SW 1271 (cell line): ENCODE measurements at regions not wholly inside any gene's neighbourhood (a gene's known extent, or its start where the extent isn't known, plus 50 kb on each side); places are given as distances from the start of the nearest gene placed in this dataset.
"Not testable (repeated sequence)": the region's sequence is repeated elsewhere in the genome, so short reads cannot be mapped to it uniquely, and the experiment has no call there.

Experiments used
- DNase-seq, 2 experiments: peaks; one replicate each; lab custom pipeline; 2025; lab: John Stamatoyannopoulos, UW

DNA sequence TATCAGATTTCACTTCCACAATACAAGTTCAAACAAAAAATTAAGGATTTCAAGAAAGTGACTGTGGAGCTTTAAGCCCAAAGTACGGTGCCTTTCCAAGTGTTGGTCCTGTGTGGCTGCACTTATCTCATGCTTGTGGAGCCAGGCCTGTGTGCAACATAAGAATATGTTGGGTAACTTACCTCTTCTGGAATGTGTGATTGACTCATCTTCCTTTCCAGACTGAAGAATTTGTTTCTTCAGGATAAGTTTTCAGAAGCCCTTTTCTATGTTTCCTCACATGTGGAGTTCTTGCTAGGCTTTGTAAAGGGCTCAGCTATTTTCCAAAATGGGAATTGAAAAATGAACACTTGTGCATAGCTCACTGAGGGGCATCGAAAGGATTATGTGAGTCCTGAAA, 485.1 kb upstream of the PAPPA start:
- DNase-seq: peak; percentile 6 to 54

GRCh38 chr9:115671236-115671962, 482.2 kb upstream of the PAPPA start:
- DNase-seq: no peak

DNA sequence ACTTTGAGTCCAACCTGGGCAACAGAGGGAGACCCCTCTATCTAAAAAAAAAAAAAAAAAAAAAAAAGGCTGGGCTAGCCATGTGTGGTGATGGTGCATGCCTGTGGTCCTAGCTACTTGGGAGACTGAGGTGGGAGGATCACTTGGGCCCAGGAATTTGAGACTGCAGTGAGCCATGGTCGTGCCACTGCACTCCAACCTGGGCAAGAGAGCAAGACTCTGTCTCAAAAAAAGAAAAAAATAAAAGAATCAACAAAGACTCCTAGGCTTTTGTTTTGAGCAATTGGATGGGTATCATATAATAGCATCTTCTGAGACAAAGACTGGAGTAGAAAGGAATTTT, 481.7 kb upstream of the PAPPA start:
- DNase-seq: no peak

DNA sequence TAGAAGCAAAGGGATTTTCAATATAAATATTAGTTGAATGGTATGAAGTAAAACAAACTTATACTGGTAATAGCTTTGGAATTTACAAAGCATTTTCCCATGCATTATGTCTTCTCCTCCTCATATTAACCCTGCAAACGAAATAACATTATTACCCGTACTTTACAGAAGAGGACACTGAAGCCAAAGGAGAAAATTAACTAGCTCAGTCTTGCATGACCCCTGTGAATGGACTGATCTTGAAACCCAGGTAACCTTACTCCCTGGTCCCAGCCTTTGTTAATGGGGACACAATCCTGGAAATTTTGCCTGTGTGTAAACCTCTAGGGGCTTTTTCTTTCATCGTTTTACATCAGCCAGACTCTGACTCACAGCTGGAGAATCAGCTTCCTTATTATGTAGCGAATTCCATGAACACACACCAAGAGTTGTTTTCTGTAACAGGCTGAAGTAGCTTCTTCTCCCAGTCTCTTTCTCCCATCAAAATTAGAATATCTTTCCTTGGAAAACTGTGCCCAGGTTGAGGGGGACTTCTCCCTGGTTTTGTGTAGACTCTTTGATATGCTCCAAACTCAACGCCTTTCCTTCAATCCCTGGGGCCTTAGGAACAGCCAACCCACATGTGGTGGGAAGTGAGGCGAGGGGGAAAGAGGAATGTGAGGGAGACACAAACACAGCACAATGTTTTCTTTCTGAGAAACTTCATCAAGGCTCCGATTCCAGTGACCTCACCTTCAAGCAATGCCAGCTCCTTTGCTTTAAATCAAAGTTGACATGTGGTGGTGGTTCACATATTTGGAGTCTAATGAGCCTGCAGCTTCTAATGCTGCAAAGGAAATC, 480.9 kb upstream of the PAPPA start:
- DNase-seq: peak; percentile 90 to 93

DNA sequence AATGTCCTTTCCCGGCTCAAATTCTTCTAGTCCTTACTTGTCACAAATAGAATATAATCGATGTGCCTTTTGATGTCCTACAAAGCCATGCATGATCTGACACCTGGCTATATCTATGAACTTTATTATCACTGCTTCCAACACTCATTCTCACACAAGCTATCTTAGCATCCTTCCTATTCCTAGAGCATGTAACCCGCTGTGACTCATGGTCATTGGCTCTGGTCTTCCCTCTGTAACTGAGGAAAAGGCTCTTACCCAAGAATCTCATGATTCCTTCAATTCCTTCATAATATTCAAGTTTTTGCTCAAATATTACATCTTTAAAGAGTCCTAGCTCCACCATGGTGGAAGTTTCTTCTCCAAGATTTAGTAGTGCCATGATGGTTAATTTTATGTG, 480.0 kb upstream of the PAPPA start:
- DNase-seq: peak in 1 of 2 experiments; percentile 35

DNA sequence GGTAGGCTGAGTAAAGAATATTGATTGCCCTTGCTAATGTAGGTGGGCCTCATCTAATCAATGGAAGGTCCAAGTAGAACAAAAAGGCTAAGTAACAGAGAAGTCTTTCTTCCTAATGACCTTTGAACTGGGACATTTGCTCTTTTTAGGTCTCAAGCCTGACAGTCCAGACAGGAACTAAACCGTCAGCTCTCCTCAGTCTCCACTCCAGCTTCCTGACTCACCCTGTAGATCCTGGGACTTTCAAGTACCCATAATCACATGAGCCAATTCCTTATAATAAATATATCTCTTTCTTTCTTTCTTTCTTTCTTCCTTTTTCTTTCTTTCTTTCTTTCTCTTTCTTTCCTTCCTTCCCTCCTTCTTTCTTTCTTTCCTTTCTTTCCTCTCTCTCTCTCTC, 479.5 kb upstream of the PAPPA start:
- no peak for DNase-seq

DNA sequence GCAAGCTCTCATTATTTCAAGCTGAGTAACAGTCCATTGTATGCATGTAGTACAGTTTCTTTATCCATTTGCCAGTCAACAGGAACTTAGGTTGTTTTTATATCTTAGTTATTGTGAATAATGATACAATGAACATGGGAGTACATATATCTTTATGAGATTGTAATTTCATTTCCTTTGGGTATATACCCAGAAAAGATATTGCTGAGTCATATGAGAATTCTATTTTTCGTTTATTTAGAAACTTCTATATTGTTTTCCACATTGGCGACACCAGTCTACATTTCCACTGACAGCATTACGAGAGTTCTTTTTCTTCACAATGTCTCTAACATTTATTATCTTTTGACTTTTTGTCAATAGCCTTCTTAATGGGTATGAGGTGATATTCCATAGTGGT, 477.8 kb upstream of the PAPPA start:
- no peak for DNase-seq

GRCh38 chr9:115680231-115680630, 473.4 kb upstream of the PAPPA start:
- no peak for DNase-seq

- DNase-seq: no peak
Observed at GRCh38 chr9:115681585-115681984, 472.0 kb upstream of the PAPPA start.

DNA sequence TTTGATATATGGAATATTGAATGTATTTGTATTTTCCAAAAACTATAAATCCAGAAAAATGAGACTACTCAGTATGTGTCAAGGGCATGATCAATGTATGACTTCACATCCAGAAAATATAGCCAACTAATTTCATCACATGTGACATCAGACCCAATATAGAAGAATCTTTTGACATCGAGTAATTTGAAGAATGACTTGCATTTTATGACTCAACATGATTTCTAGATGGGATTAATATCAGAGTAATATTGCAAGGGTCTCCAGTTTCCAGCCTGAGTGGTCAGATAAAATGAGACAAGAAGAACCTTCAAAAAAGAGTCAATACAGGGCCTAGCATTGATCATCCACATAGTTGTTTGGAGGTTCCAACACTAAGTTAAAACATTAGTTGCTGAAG, 467.5 kb upstream of the PAPPA start:
- no peak for DNase-seq

- DNase-seq: no peak
Observed at GRCh38 chr9:115687356-115687755, 466.2 kb upstream of the PAPPA start.

DNA sequence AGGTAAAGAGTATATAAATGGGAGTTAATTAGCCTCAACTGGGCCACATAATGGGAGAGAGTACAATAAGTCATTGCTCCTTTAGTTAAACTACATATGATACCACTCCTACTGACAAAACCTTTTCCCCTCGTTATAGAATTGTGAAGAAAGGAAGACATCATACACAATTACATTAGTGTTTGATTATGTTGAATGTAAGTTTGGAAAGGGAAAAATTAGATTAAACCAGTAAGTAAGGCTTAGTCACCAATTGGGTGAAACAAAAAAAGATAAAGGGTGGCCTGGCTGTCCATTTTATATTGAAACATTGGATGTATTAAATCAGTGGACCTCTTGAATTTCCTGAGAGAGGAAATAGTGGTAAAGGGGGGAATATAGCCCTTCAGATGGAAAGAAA, 464.3 kb upstream of the PAPPA start:
- no peak for DNase-seq

DNA sequence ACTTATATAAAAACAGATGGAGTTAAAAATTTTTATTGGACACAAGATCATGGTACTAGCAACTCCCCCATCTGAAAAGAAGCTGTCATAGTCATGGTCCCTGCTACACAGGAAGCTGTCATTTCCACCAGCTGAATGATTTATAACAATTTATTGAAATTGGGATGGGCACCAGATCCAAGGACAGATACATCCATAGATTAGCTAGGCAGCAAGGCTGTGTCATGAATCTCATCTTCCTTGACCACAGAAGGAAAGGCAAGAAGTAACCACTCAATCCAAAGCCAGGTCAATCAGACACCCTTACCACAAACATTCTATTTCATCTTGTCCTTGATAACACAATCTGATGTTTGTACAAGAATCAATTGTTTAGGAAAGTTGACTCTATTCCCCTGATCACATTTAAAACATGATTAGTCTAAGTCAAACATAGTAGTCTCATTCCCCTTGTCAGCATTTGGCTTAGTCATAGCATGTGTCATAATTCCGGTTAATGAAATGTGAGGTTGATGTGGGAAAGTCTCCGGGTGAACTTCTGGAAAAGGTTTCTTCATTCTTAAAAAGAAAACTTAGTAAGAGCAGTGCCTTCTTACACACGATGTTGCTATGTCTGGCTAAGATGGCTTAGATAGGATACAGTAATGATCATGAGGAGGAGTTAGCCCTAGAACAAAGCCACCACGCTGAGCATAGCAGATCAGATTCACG, 462.6 kb upstream of the PAPPA start:
- DNase-seq: peak; percentile 63 to 83

GRCh38 chr9:115691693-115692092, 461.9 kb upstream of the PAPPA start:
- peak in 1 of 2 experiments; percentile 76 for DNase-seq

- DNase-seq: not testable (repeated sequence)
Observed at GRCh38 chr9:115692868-115693267, 460.7 kb upstream of the PAPPA start.

DNA sequence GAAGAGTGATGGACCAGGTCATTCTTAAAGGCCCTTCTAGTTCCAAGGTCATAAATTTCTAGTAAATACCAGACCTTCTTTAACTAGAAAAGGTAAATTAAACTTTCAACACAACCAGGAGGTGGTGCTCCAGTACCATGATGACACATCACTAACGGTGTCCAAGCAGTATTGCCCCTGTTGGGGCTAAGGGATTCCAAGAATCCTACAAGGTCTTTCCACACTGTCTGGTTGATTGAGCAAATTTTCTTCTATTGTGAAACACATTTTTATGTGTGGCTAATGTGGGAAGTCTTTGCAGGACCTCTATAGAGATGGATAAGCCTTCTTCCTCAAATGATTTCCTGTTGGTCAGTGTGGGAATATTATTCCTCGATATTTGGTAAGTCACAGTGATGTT, 459.6 kb upstream of the PAPPA start:
- DNase-seq: peak; percentile 18 to 26

- no peak for DNase-seq
Observed at GRCh38 chr9:115694991-115695390, 458.6 kb upstream of the PAPPA start.

DNA sequence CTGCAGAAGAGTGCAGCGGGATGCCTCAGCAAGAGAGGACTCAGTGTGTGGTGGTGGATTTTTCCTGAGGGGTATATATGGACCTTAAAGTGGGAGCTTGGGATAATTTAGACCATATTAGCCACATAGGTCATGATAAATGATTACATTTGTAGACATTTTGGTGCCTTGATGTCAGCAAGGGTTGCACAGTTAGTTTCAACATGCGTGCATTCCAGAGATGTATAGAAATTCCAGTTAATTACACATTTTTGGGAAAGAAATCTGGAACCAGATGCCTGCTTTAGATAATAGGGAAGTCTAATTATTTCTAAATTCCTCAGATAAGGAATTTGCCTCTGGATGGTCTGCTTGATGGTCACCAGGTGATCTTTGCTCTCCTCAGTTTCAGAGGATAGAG, 440.6 kb upstream of the PAPPA start:
- no peak for DNase-seq

DNA sequence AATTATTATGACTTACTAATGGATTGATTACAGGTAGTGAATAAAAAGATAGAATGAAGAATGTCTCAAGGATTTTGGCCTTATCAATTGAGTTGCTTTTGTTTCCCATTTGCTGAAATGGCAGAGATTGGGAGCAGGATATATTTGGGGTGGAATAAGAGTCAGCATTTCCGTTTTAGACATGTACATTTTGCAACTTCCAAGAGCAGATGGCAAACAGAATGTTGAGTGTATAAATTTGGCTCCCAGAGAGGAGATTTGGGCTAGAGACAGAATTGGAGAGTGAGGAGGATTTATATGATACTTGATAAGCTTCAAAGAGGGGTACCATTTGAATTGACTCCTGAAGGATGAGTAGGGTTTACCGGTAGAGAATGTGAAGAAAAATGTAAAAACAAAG, 437.9 kb upstream of the PAPPA start:
- no peak for DNase-seq

DNA sequence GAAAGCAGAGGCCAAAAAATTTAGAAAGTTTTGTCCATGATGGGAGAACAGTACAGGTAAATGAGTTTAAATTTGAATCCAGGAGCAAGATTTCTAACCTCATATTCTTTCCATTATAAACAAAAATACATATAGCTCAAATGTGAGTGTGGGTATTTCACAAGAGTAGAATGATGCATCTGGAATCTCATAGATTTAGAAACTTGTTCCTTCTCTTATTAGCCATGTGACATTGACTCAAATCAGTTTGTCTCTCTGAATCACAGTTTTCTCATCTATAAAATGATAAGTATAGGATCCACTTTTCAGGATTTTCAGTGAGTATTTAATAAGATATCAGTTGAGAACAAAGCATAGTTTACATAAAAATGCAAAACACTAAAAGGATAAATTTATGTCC, 436.3 kb upstream of the PAPPA start:
- DNase-seq: no peak

DNA sequence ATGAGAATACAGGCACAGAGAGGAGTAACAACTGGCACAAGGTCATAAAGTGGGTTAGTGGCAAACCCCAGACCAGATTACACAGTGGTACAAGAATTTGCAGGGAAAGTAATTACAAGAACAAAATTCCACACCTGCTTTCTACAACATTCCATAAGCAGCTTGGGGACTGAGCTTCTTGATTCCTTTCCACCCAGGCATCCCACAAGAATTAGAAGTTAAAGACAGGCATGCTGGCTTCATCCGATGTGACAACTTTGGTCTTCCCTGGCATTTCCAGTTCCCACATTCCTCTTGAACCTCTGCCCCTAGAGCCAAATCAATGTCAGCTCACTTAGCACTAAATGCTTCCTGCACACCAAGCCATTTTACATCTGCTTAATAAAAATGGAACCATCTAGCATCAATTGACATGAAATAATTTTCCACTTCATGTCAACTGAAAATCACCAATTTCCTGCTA, 435.8 kb upstream of the PAPPA start:
- peak in 1 of 2 experiments; percentile 39 for DNase-seq

GRCh38 chr9:115730396-115730795, 423.2 kb upstream of the PAPPA start:
- no peak for DNase-seq

DNA sequence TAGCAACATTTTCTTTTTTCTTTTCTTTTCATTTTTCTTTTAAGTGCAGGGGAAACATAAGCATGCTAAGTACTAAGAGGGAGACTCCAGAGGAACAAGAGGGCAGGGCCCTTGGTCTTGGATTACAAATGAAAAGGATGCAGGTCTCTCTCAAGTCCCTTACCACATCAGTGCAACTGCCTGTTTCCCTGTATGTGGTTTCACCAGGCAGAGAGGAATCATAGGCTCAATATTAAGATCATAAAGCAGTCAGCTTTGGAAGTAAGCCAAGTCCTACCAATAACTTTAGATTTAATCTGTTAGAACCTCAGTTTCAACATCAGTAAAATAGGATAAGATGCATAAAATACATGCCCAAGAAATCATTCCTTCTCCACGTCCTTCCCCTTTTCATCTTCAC, 422.7 kb upstream of the PAPPA start:
- DNase-seq: no peak
